SK-N-SH treated with all-trans-retinoic acid at 6 μM for 48 hours (cell line): ENCODE measurements at regions not wholly inside any gene's neighbourhood (a gene's known extent, or its start where the extent isn't known, plus 50 kb on each side); places are given as distances from the start of the nearest gene placed in this dataset.

ENCODE experiments used
- BACH2 ChIP-seq: fragments of 250-450 bp; sonication (Bioruptor Pico); IDR thresholded peaks from 2 replicates; pipeline ENCODE4 v1.9.0; 2021; ENCODE audit warnings: mild to moderate bottlenecking, borderline replicate concordance
- ISL1 ChIP-seq: fragments of 250-450 bp; sonication (Bioruptor Pico); IDR thresholded peaks from 2 replicates; pipeline ENCODE4 v2.1.2; 2022; ENCODE audit warnings: mild to moderate bottlenecking, moderate library complexity
- PATZ1 ChIP-seq: fragments of 250-450 bp; sonication (Bioruptor Pico); IDR thresholded peaks from 2 replicates; pipeline ENCODE4 v1.8.0; 2020; ENCODE audit warnings: mild to moderate bottlenecking, moderate library complexity, borderline replicate concordance
- TCF4 ChIP-seq: fragments of 250-450 bp; sonication (Bioruptor Pico); IDR thresholded peaks from 2 replicates; pipeline ENCODE4 v1.8.0; 2021; ENCODE audit warnings: mild to moderate bottlenecking, moderate library complexity, borderline replicate concordance
- ZFP3 ChIP-seq: fragments of 250-450 bp; sonication (Bioruptor Pico); IDR thresholded peaks from 2 replicates; pipeline ENCODE4 v1.5.0; 2020; ENCODE audit warnings: mild to moderate bottlenecking, moderate library complexity
- ZFP30 ChIP-seq: fragments of 450-650 bp; formaldehyde crosslinking; IDR thresholded peaks from 2 replicates; pipeline ENCODE4 v1.5.0; 2022; ENCODE audit warnings: mild to moderate bottlenecking, moderate library complexity
- ZNF565 ChIP-seq: fragments of 450-650 bp; formaldehyde crosslinking; conservative IDR thresholded peaks from 2 replicates; pipeline ENCODE4 v1.5.0; 2020; ENCODE audit warnings: low read depth, mild to moderate bottlenecking, moderate library complexity

- TF ChIP-seq ZFP3 (CRISPR knock-in tag): no peak
- no peak for TF ChIP-seq ZNF565 (CRISPR knock-in tag)
- TF ChIP-seq ISL1 (CRISPR knock-in tag): no peak
- no peak for TF ChIP-seq BACH2 (CRISPR knock-in tag)
- TF ChIP-seq TCF4 (CRISPR knock-in tag): no peak
- no peak for TF ChIP-seq ZFP30 (CRISPR knock-in tag)
- TF ChIP-seq PATZ1 (CRISPR knock-in tag): no peak
These were observed 65.8 kb upstream of the CRIM1 start for GRCh38 chr2:36289731-36290130.
